ENCODE measurements at regions not wholly inside any gene's neighbourhood (a gene's known extent, or its start where the extent isn't known, plus 50 kb on each side); places are given as distances from the start of the nearest gene placed in this dataset.

GRCh38 chr2:145235312-145235711, 715.4 kb upstream of the ZEB2 start:
- H3K9me3 Mint-ChIP-seq, result no peaks in the 10 kb centered on the region
- Histone ChIP-seq H3K27ac (ENCODE audit: low read depth in 1 of 2, low read length in 2 of 2) (no peak overlapping the region), H3K27me3 (ENCODE audit: control insufficient read depth in 1 of 2, insufficient read depth in 2 of 2, low read length in 2 of 2) (no peaks in the 10 kb centered on the region), H3K9me3 (ENCODE audit: control insufficient read depth in 1 of 2, insufficient read depth in 1 of 2, low read length in 2 of 2) (no peaks in the 10 kb centered on the region), H3K36me3 (ENCODE audit: insufficient read depth, low read length) (no peaks in the 10 kb centered on the region), H3K4me3 (ENCODE audit: low read length) (no peak overlapping the region), H3K4me1 (ENCODE audit: insufficient read depth, low read length) (no peaks in the 10 kb centered on the region)
- TF ChIP-seq CTCF (IDR thresholded peaks at IDR 0.05), result no peak
- no peaks in the 10 kb centered on the region for H3K36me3 Mint-ChIP-seq (ENCODE audit: low read depth)
- no peak for ATAC-seq (ENCODE audit: poor library complexity)
- ChIA-PET POLR2A (no interaction called here), CTCF (no interaction called here)
- DNase-seq, result no peak
- no peaks in the 10 kb centered on the region for H3K4me1 Mint-ChIP-seq (ENCODE audit: low read depth)
- intact Hi-C loops (cut with DNase I, micrococcal nuclease), result no loop called here
- H3K4me3 Mint-ChIP-seq, result no peak overlapping the region
- no peak overlapping the region for H3K27ac Mint-ChIP-seq
- peaks cover 11% of the 10 kb centered on the region for H3K27me3 Mint-ChIP-seq

- Mint-ChIP-seq H3K27me3 (peaks cover 4% of the 10 kb centered on the region), H3K4me3 (no peak overlapping the region), H3K9me3 (no peaks in the 10 kb centered on the region), H3K36me3 (ENCODE audit: low read depth) (no peaks in the 10 kb centered on the region), H3K4me1 (ENCODE audit: low read depth) (no peaks in the 10 kb centered on the region), H3K27ac (no peak overlapping the region)
- no peak for ATAC-seq (ENCODE audit: poor library complexity)
- CTCF ChIA-PET, result no interaction called here
- no peak overlapping the region for H3K4me3 ChIP-seq (ENCODE audit: low read length)
- H3K27ac ChIP-seq (ENCODE audit: low read depth in 1 of 2, low read length in 2 of 2), result no peak overlapping the region
- intact Hi-C loops (cut with DNase I, micrococcal nuclease), result no loop called here
- no peaks in the 10 kb centered on the region for H3K36me3 ChIP-seq (ENCODE audit: insufficient read depth, low read length)
- H3K9me3 ChIP-seq (ENCODE audit: control insufficient read depth in 1 of 2, insufficient read depth in 1 of 2, low read length in 2 of 2), result no peaks in the 10 kb centered on the region
- no peaks in the 10 kb centered on the region for H3K4me1 ChIP-seq (ENCODE audit: insufficient read depth, low read length)
- no peak for DNase-seq
- TF ChIP-seq CTCF (IDR thresholded peaks at IDR 0.05), result no peak
- POLR2A ChIA-PET, result no interaction called here
- no peaks in the 10 kb centered on the region for H3K27me3 ChIP-seq (ENCODE audit: control insufficient read depth in 1 of 2, insufficient read depth in 2 of 2, low read length in 2 of 2)
Observed at GRCh38 chr2:145230546-145230945, 710.6 kb upstream of the ZEB2 start.

GRCh38 chr2:145228506-145228905, 708.6 kb upstream of the ZEB2 start:
- Mint-ChIP-seq H3K9me3 (no peaks in the 10 kb centered on the region), H3K36me3 (ENCODE audit: low read depth) (no peaks in the 10 kb centered on the region), H3K4me1 (ENCODE audit: low read depth) (no peaks in the 10 kb centered on the region), H3K27me3 (no peaks in the 10 kb centered on the region), H3K4me3 (no peak overlapping the region), H3K27ac (no peak overlapping the region)
- DNase-seq, result peak in 1 of 14 experiments; percentile 8
- H3K27ac ChIP-seq (ENCODE audit: low read depth in 1 of 2, low read length in 2 of 2), result no peak overlapping the region
- no peaks in the 10 kb centered on the region for H3K27me3 ChIP-seq (ENCODE audit: control insufficient read depth in 1 of 2, insufficient read depth in 2 of 2, low read length in 2 of 2)
- ChIA-PET CTCF (no interaction called here), POLR2A (no interaction called here)
- H3K4me1 ChIP-seq (ENCODE audit: insufficient read depth, low read length), result no peaks in the 10 kb centered on the region
- no peak for TF ChIP-seq CTCF (IDR thresholded peaks at IDR 0.05)
- no peak overlapping the region for H3K4me3 ChIP-seq (ENCODE audit: low read length)
- H3K9me3 ChIP-seq (ENCODE audit: control insufficient read depth in 1 of 2, insufficient read depth in 1 of 2, low read length in 2 of 2), result peaks cover 0 to 4% of the 10 kb centered on the region in 2 experiments
- intact Hi-C loops (cut with DNase I, micrococcal nuclease), result no loop called here
- no peaks in the 10 kb centered on the region for H3K36me3 ChIP-seq (ENCODE audit: insufficient read depth, low read length)
- no peak for ATAC-seq (ENCODE audit: poor library complexity)
